H1 (cell line): ENCODE measurements at regions not wholly inside any gene's neighbourhood (a gene's known extent, or its start where the extent isn't known, plus 50 kb on each side); places are given as distances from the start of the nearest gene placed in this dataset.

Source experiments
- BRCA1 ChIP-seq: IDR thresholded peaks from 2 replicates; pipeline ENCODE4 v1.6.1; 2012; ENCODE audit warnings: low read depth, low read length, improper control_type of control experiment
- CHD2 ChIP-seq: IDR thresholded peaks from 2 replicates; pipeline ENCODE4 v1.6.1; 2012; ENCODE audit warnings: low read length, improper control_type of control experiment
- CHD7 ChIP-seq: fragments of 300-600 bp; sonication (generic); IDR thresholded peaks from 2 replicates; pipeline ENCODE4 v1.7.1; 2012; ENCODE audit warnings: low read length, moderate library complexity, mild to moderate bottlenecking, inconsistent platforms; ENCODE audit not compliant: insufficient replicate concordance
- CTCF ChIP-seq, 3 experiments: IDR thresholded peaks; 1 replicate in 2 of 3; 2 replicates in 1 of 3; pipeline versions ENCODE4 v1.5.1 to v1.6.1; 2011; ENCODE audit warnings: low read length in 3 of 3, mild to moderate bottlenecking in 3 of 3, inconsistent platforms in 2 of 3, low read depth in 1 of 3, moderate library complexity in 1 of 3; ENCODE audit not compliant: insufficient read depth in 1 of 3; ENCODE audit errors: control extremely low read depth in 1 of 3
- JUND ChIP-seq: IDR thresholded peaks from 2 replicates; pipeline ENCODE4 v1.6.1; 2011; ENCODE audit warnings: mild to moderate bottlenecking, improper control_type of control experiment, low read length
- MAFK ChIP-seq: IDR thresholded peaks from 2 replicates; pipeline ENCODE4 v1.6.1; 2012; ENCODE audit warnings: low read depth, mild to moderate bottlenecking, improper control_type of control experiment, low read length
- RAD21 ChIP-seq, 2 experiments: IDR thresholded peaks in 1 of 2; conservative IDR thresholded peaks in 1 of 2; 2 replicates each; pipeline ENCODE4 v1.6.1; 2011; ENCODE audit warnings: low read depth in 2 of 2, low read length in 2 of 2, improper control_type of control experiment in 1 of 2, inconsistent platforms in 1 of 2, mild to moderate bottlenecking in 1 of 2, moderate library complexity in 1 of 2
- SP4 ChIP-seq: IDR thresholded peaks from 2 replicates; pipeline ENCODE4 v1.6.1; 2012; ENCODE audit warnings: low read length, inconsistent platforms

GRCh38 chr9:22389271-22389670, 57.4 kb upstream of the DMRTA1 start (continued):
- TF ChIP-seq CHD7 (no peak), MAFK (no peak), CHD2 (no peak), BRCA1 (no peak), RAD21 (IDR thresholded peaks at IDR 0.05 in 1 of 2, conservative IDR thresholded peaks at IDR 0.05 in 1 of 2; ENCODE audit: low read depth in 2 of 2, low read length in 2 of 2) (no peak), SP4 (no peak), JUND (no peak), CTCF (IDR thresholded peaks at IDR 0.05; ENCODE audit: control extremely low read depth in 1 of 3, insufficient read depth in 1 of 3, low read depth in 1 of 3, low read length in 3 of 3) (no peak)
